ENCODE measurements at regions not wholly inside any gene's neighbourhood (a gene's known extent, or its start where the extent isn't known, plus 50 kb on each side); places are given as distances from the start of the nearest gene placed in this dataset.

- TF ChIP-seq CTCF (IDR thresholded peaks at IDR 0.05; ENCODE audit: insufficient read depth, low read length, severe bottlenecking) = no peak
- FAIRE-seq = no peak
- no peaks in the 10 kb centered on the region for H3K36me3 ChIP-seq (ENCODE audit: control insufficient read depth, insufficient read depth, low read length)
Measured at GRCh38 chr5:98454407-98454806, 319.1 kb upstream of the RGMB start.

DNA sequence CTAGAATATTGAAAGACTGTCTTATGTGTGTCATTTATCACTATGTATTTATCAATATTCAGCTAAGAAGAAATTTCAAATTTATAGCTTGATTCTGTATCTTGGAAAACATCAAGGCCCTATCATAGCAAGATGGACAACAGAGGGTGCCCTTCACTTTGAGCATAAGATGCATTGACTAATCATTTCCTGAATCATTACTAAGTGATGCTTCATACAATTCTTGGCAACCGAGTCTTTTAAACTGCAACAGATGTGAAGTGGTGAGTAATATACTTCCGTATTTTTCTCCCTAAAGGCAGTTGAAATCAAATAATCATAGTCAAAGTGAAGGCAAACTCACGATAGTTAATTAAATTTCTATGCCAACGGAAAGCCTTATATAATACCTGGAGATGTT is 318.6 kb upstream of the RGMB start:
- H3K36me3 ChIP-seq (ENCODE audit: control insufficient read depth, insufficient read depth, low read length) = no peaks in the 10 kb centered on the region
- FAIRE-seq (peak; percentile 58), DNase-seq (ENCODE audit: low read depth) (peak; percentile 97)
- H3K4me3 ChIP-seq (ENCODE audit: low read depth, low read length) = no peak overlapping the region
- peak; percentile 20 for TF ChIP-seq CTCF (IDR thresholded peaks at IDR 0.05; ENCODE audit: insufficient read depth, low read length, severe bottlenecking)
- H3K27me3 ChIP-seq (ENCODE audit: control insufficient read depth, insufficient read depth, low read length) = no peaks in the 10 kb centered on the region

More at GRCh38 chr5:98454407-98454806, 319.1 kb upstream of the RGMB start:
- no peak overlapping the region for H3K4me3 ChIP-seq (ENCODE audit: low read depth, low read length)
- peak; percentile 61 for DNase-seq (ENCODE audit: low read depth)
- no peaks in the 10 kb centered on the region for H3K27me3 ChIP-seq (ENCODE audit: control insufficient read depth, insufficient read depth, low read length)

- no peak for TF ChIP-seq CTCF (IDR thresholded peaks at IDR 0.05; ENCODE audit: insufficient read depth, low read length, severe bottlenecking)
- no peak for FAIRE-seq
Measured at GRCh38 chr5:98455665-98456064, 317.8 kb upstream of the RGMB start.

DNA sequence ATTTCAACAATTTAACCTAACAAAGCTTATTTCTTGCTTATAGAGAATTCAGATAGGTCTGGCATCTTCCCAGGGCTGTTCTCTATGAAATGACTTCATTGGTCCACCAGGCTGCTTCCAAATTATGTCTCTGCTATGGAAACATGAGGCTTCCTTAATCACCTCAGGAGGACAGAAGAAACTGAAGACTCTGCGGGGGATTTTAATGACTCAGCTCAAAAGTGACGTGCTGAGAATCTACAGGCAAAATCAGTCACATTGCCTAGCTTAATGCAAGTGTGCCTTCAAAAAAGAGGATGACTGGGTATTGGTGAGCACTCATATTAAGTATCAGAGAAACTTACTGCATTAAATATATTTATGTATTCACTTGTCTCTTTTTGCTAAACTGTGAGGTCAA is 315.5 kb upstream of the RGMB start:
- no peaks in the 10 kb centered on the region for H3K36me3 ChIP-seq (ENCODE audit: control insufficient read depth, insufficient read depth, low read length)
- H3K4me3 ChIP-seq (ENCODE audit: low read depth, low read length) = no peak overlapping the region
- FAIRE-seq (no peak), DNase-seq (ENCODE audit: low read depth) (no peak)
- H3K27me3 ChIP-seq (ENCODE audit: control insufficient read depth, insufficient read depth, low read length) = no peaks in the 10 kb centered on the region
- TF ChIP-seq CTCF (IDR thresholded peaks at IDR 0.05; ENCODE audit: insufficient read depth, low read length, severe bottlenecking) = no peak

More at GRCh38 chr5:98455665-98456064, 317.8 kb upstream of the RGMB start:
- Histone ChIP-seq H3K4me3 (ENCODE audit: low read depth, low read length) (no peak overlapping the region), H3K36me3 (ENCODE audit: control insufficient read depth, insufficient read depth, low read length) (no peaks in the 10 kb centered on the region), H3K27me3 (ENCODE audit: control insufficient read depth, insufficient read depth, low read length) (no peaks in the 10 kb centered on the region)
- peak; percentile 17 for DNase-seq (ENCODE audit: low read depth)

DNA sequence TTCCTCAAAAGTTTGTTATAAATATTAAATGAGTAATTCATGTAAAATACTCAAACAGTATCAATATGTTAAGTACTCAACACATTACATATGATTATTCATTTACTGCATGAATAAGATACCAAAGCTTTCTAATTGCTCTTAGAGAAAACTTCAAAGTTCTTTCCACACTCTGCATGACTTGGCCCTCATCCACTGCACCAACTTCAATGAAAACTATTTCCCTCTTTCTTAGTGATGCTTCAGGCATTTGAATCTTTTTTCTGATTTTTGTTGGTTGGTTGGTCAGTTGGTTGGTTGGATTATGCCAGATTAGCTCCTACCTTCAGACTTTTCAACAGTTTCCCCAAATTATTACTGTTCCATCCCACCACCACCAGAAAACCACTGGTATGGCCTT is 314.7 kb upstream of the RGMB start:
- Histone ChIP-seq H3K36me3 (ENCODE audit: control insufficient read depth, insufficient read depth, low read length) (no peaks in the 10 kb centered on the region), H3K27me3 (ENCODE audit: control insufficient read depth, insufficient read depth, low read length) (no peaks in the 10 kb centered on the region), H3K4me3 (ENCODE audit: low read depth, low read length) (no peak overlapping the region)
- no peak for FAIRE-seq
- DNase-seq (ENCODE audit: low read depth) = no peak
- no peak for TF ChIP-seq CTCF (IDR thresholded peaks at IDR 0.05; ENCODE audit: insufficient read depth, low read length, severe bottlenecking)

GRCh38 chr5:98460536-98460935 is 312.9 kb upstream of the RGMB start:
- H3K4me3 ChIP-seq (ENCODE audit: low read depth, low read length) = no peak overlapping the region
- FAIRE-seq (no peak), DNase-seq (ENCODE audit: low read depth) (no peak)
- no peak for TF ChIP-seq CTCF (IDR thresholded peaks at IDR 0.05; ENCODE audit: insufficient read depth, low read length, severe bottlenecking)
- H3K27me3 ChIP-seq (ENCODE audit: control insufficient read depth, insufficient read depth, low read length) = no peaks in the 10 kb centered on the region
- no peaks in the 10 kb centered on the region for H3K36me3 ChIP-seq (ENCODE audit: control insufficient read depth, insufficient read depth, low read length)
